GM19438 (cell line): ENCODE measurements at regions not wholly inside any gene's neighbourhood (a gene's known extent, or its start where the extent isn't known, plus 50 kb on each side); places are given as distances from the start of the nearest gene placed in this dataset.
"Not testable (repeated sequence)": the region's sequence is repeated elsewhere in the genome, so short reads cannot be mapped to it uniquely, and the experiment has no call there.

Experiments
- ATAC-seq: cut with Tn5 transposase; IDR thresholded peaks from one replicate; pipeline ENCODE4 v1.9.1; 2021; ENCODE audit warnings: low read depth; ENCODE audit not compliant: unreplicated experiment

GRCh38 chr4:107562316-107562715 lies 157.7 kb downstream of the PAPSS1 start:
- ATAC-seq = no peak

- ATAC-seq = no peak
These were observed 158.6 kb downstream of the PAPSS1 start for GRCh38 chr4:107561481-107561880.

GRCh38 chr4:107559653-107560052 lies 160.4 kb downstream of the PAPSS1 start:
- ATAC-seq = no peak

- no peak for ATAC-seq
These were observed 167.7 kb downstream of the PAPSS1 start for GRCh38 chr4:107552306-107552705.

GRCh38 chr4:107548211-107548905 lies 171.7 kb downstream of the PAPSS1 start:
- no peak for ATAC-seq

- ATAC-seq = no peak
These were observed 173.4 kb downstream of the PAPSS1 start for GRCh38 chr4:107546638-107547037.

GRCh38 chr4:107541511-107541910 lies 178.5 kb downstream of the PAPSS1 start:
- ATAC-seq = no peak

GRCh38 chr4:107531927-107532326 lies 188.1 kb downstream of the PAPSS1 start:
- ATAC-seq = no peak

GRCh38 chr4:107520368-107520767 lies 199.7 kb downstream of the PAPSS1 start:
- ATAC-seq = no peak

GRCh38 chr4:107519053-107519452 lies 201.0 kb downstream of the PAPSS1 start:
- ATAC-seq = no peak

GRCh38 chr4:107518076-107518475 lies 202.0 kb downstream of the PAPSS1 start:
- ATAC-seq = no peak

GRCh38 chr4:107512549-107512948 lies 207.5 kb downstream of the PAPSS1 start:
- ATAC-seq = no peak

GRCh38 chr4:107509615-107510014 lies 210.4 kb downstream of the PAPSS1 start:
- no peak for ATAC-seq

- ATAC-seq = no peak
These were observed 219.5 kb downstream of the PAPSS1 start for GRCh38 chr4:107500551-107500950.

GRCh38 chr4:107497054-107497453 lies 223.0 kb downstream of the PAPSS1 start:
- no peak for ATAC-seq

- ATAC-seq = no peak
These were observed 227.5 kb downstream of the PAPSS1 start for GRCh38 chr4:107492566-107492965.

GRCh38 chr4:107490116-107490515 lies 229.9 kb downstream of the PAPSS1 start:
- no peak for ATAC-seq

- not testable (repeated sequence) for ATAC-seq
These were observed 236.4 kb downstream of the PAPSS1 start for GRCh38 chr4:107483621-107484020.

- ATAC-seq = no peak
These were observed 237.5 kb downstream of the PAPSS1 start for GRCh38 chr4:107482546-107482945.

- no peak for ATAC-seq
These were observed 241.6 kb downstream of the PAPSS1 start for GRCh38 chr4:107478327-107478980.

GRCh38 chr4:107473126-107473525 lies 246.9 kb downstream of the PAPSS1 start:
- no peak for ATAC-seq

- no peak for ATAC-seq
These were observed 247.6 kb downstream of the PAPSS1 start for GRCh38 chr4:107472265-107472948.
